ENCODE measurements at regions not wholly inside any gene's neighbourhood (a gene's known extent, or its start where the extent isn't known, plus 50 kb on each side); places are given as distances from the start of the nearest gene placed in this dataset.

DNA sequence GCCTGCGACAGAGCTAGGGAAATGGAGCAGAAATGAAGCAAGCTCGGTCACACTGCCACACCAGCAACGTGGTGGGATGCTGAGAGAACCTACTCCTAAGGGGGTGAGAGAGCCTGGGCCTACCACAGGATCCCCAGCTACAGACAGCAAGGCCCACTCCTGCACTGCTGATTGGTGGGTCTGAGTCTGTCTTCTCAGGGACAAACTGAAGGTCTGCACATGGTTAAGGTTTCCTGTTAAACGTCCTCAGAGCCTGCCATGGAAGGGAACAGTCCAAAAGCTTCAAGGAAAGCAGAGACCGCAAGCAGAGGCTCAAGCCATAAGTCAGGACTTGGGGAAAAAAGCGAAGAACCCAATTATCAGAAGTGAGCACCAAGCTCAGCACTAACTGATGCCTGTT is 53.5 kb upstream of the MED4 start:
- TF ChIP-seq, protein P1, sequence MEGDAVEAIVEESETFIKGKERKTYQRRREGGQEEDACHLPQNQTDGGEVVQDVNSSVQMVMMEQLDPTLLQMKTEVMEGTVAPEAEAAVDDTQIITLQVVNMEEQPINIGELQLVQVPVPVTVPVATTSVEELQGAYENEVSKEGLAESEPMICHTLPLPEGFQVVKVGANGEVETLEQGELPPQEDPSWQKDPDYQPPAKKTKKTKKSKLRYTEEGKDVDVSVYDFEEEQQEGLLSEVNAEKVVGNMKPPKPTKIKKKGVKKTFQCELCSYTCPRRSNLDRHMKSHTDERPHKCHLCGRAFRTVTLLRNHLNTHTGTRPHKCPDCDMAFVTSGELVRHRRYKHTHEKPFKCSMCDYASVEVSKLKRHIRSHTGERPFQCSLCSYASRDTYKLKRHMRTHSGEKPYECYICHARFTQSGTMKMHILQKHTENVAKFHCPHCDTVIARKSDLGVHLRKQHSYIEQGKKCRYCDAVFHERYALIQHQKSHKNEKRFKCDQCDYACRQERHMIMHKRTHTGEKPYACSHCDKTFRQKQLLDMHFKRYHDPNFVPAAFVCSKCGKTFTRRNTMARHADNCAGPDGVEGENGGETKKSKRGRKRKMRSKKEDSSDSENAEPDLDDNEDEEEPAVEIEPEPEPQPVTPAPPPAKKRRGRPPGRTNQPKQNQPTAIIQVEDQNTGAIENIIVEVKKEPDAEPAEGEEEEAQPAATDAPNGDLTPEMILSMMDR (IDR thresholded peaks at IDR 0.05): no peak
- no peak for TF ChIP-seq POLR2A (IDR thresholded peaks at IDR 0.05)
